Transverse colon (tissue), 4 donors: ENCODE measurements at regions not wholly inside any gene's neighbourhood (a gene's known extent, or its start where the extent isn't known, plus 50 kb on each side); places are given as distances from the start of the nearest gene placed in this dataset.
"Not testable (repeated sequence)": the region's sequence is repeated elsewhere in the genome, so short reads cannot be mapped to it uniquely, and the experiment has no call there.

Experiments used
- DNase-seq: peaks from one replicate; pipeline ENCODE4 v3.0.0-alpha.2; 2019
- H3K27ac ChIP-seq, 4 donors: fragments of 200-600 bp; sonication (generic); 2 replicates each; pipeline ENCODE4 v1.5.1; 2016 to 2018; ENCODE audit warnings: inconsistent platforms in 4 of 4
- H3K27me3 ChIP-seq: fragments of 200-600 bp; sonication (generic); 2 replicates; pipeline ENCODE4 v1.5.1; 2017; ENCODE audit warnings: inconsistent platforms
- H3K36me3 ChIP-seq, 4 donors: fragments of 200-600 bp; sonication (generic); 2 replicates each; pipeline ENCODE4 v1.5.1; 2017 to 2019; ENCODE audit warnings: inconsistent platforms in 4 of 4
- H3K4me1 ChIP-seq, 4 donors: fragments of 200-600 bp; sonication (generic); 2 replicates each; pipeline ENCODE4 v1.5.1; 2017 to 2020; ENCODE audit warnings: inconsistent platforms in 4 of 4
- H3K4me3 ChIP-seq, 4 donors: fragments of 200-600 bp; sonication (generic); 1 replicate in 1 of 4; 2 replicates in 3 of 4; pipeline versions ENCODE4 v1.5.1 to v1.6.1; 2017 to 2019; ENCODE audit warnings: inconsistent platforms in 4 of 4
- H3K9me3 ChIP-seq, 2 donors: fragments of 200-600 bp; sonication (generic); 2 replicates each; pipeline ENCODE4 v1.5.1; 2017 to 2019; ENCODE audit warnings: inconsistent platforms in 2 of 2
- CTCF ChIP-seq, 5 experiments: fragments of 200-600 bp in 3 of 5; fragments of 450-650 bp in 2 of 5; sonication (generic) in 3 of 5; IDR thresholded peaks; 1 replicate in 2 of 5; 2 replicates in 3 of 5; pipeline ENCODE4 v1.5.1; 2016 to 2017; ENCODE audit warnings: antibody characterized with exemption in 5 of 5, inconsistent platforms in 3 of 5, mild to moderate bottlenecking in 2 of 5, moderate library complexity in 1 of 5
- EP300 ChIP-seq: sonication (generic); formaldehyde crosslinking; IDR thresholded peaks from one replicate; pipeline ENCODE4 v1.6.1; 2017; ENCODE audit warnings: antibody characterized with exemption, low read depth
- POLR2A ChIP-seq: fragments of 450-650 bp; IDR thresholded peaks from one replicate; pipeline ENCODE4 v1.6.1; 2016; ENCODE audit warnings: antibody characterized with exemption, mild to moderate bottlenecking, moderate library complexity
- POLR2AphosphoS5 ChIP-seq, 3 donors: sonication (generic); formaldehyde crosslinking; IDR thresholded peaks; one replicate each; pipeline ENCODE4 v1.6.1; 2016; ENCODE audit warnings: antibody characterized with exemption in 3 of 3
- WGBS, 2 donors: methylation state at CpG; one replicate each; pipeline ENCODE4 v1.1.5; 2018; ENCODE audit warnings: low coverage in 1 of 2; 5-methylcytosine and 5-hydroxymethylcytosine counted together
- in situ Hi-C, 4 donors: fragments of 200-750 bp; cut with MboI; loops; one replicate each; pipeline versions ENCODE4 v1.15.0 to v1.15.1; 2017; ENCODE audit warnings: low sequenced_read_pairs in 3 of 4, low pct_ligation_motif_present in 1 of 4, low pct_unique_long_range_greater_than_20kb in 1 of 4
- intact Hi-C: fragments of 100-400 bp; cut with DNase I; formaldehyde crosslinking; loops from one replicate; pipeline ENCODE4 v1.15.1; 2023; ENCODE audit warnings: low total_unique reads

- DNase-seq, H3K9me3 ChIP-seq, H3K27ac ChIP-seq, in situ Hi-C loops, intact Hi-C loops, H3K36me3 ChIP-seq, H3K27me3 ChIP-seq, H3K4me1 ChIP-seq, H3K4me3 ChIP-seq: not testable (repeated sequence)
- 34 to 60% methylated on average over 2 to 3 of the region's 3 CpGs for WGBS, 2 donors
These were observed 99.2 kb downstream of the ZNF100 start for GRCh38 chr19:21668072-21668773.

GRCh38 chr19:21655540-21656126 is 111.7 kb downstream of the ZNF100 start:
- in situ Hi-C loops (no loop called here), intact Hi-C loops (no loop called here)
- TF ChIP-seq CTCF (IDR thresholded peaks at IDR 0.05) (no peak), POLR2A (no peak), POLR2AphosphoS5 (IDR thresholded peaks at IDR 0.05) (no peak), EP300 (no peak)
- H3K4me1 ChIP-seq: no peaks in the 10 kb centered on the region
- H3K36me3 ChIP-seq: no peaks in the 10 kb centered on the region
- peaks cover 0 to 18% of the 10 kb centered on the region in 2 donors for H3K9me3 ChIP-seq
- DNase-seq: no peak
- no peaks in the 10 kb centered on the region for H3K27me3 ChIP-seq
- H3K4me3 ChIP-seq: no peak overlapping the region
- 78 to 89% methylated on average over 3 of the region's 3 CpGs for WGBS, 2 donors
- H3K27ac ChIP-seq: no peak overlapping the region

- DNase-seq, H3K4me3 ChIP-seq, H3K27ac ChIP-seq, H3K36me3 ChIP-seq, H3K27me3 ChIP-seq, H3K4me1 ChIP-seq, intact Hi-C loops: not testable (repeated sequence)
- peaks cover 0 to 17% of the 10 kb centered on the region in 2 donors for H3K9me3 ChIP-seq
- 49 to 75% methylated on average over 3 of the region's 3 CpGs for WGBS, 2 donors
- in situ Hi-C loops: loop anchor here in 1 of 4 donors (5.0 kb wide), 1 partner anchor 416 kb away; no protein-coding TSS in a partner anchor
These were observed 115.9 kb downstream of the ZNF100 start for GRCh38 chr19:21651478-21651877.

- Histone ChIP-seq H3K4me3 (no peak overlapping the region), H3K9me3 (no peaks in the 10 kb centered on the region), H3K27ac (no peak overlapping the region), H3K27me3 (no peaks in the 10 kb centered on the region), H3K36me3 (no peaks in the 10 kb centered on the region), H3K4me1 (no peaks in the 10 kb centered on the region)
- DNase-seq: no peak
- intact Hi-C loops (no loop called here), in situ Hi-C loops (no loop called here)
- 72% methylated on average over 1 of the region's 1 CpG; no CpG with 5 or more reads in 1 of the 2 donors for WGBS, 2 donors
- TF ChIP-seq CTCF (IDR thresholded peaks at IDR 0.05): no peak
- TF ChIP-seq POLR2AphosphoS5 (IDR thresholded peaks at IDR 0.05): no peak
- no peak for TF ChIP-seq POLR2A
- TF ChIP-seq EP300: no peak
These were observed 128.6 kb downstream of the ZNF100 start for GRCh38 chr19:21638776-21639175.

GRCh38 chr19:21626924-21627697 is 121.7 kb downstream of the ZNF429 start:
- Histone ChIP-seq H3K27me3 (no peaks in the 10 kb centered on the region), H3K27ac (no peak overlapping the region), H3K36me3 (no peaks in the 10 kb centered on the region), H3K4me3 (no peak overlapping the region), H3K9me3 (no peaks in the 10 kb centered on the region), H3K4me1 (no peaks in the 10 kb centered on the region)
- intact Hi-C loops: no loop called here
- TF ChIP-seq POLR2AphosphoS5 (IDR thresholded peaks at IDR 0.05) (no peak), POLR2A (no peak), EP300 (no peak), CTCF (IDR thresholded peaks at IDR 0.05) (no peak)
- no peak for DNase-seq
- in situ Hi-C loops: no loop called here
- WGBS, 2 donors: 70 to 82% methylated on average over 7 to 8 of the region's 8 CpGs
